AG10803 (cell line): ENCODE measurements at regions not wholly inside any gene's neighbourhood (a gene's known extent, or its start where the extent isn't known, plus 50 kb on each side); places are given as distances from the start of the nearest gene placed in this dataset.

ENCODE experiments used
- DNase-seq: peaks from one replicate; pipeline ENCODE4 v3.0.0; 2010; ENCODE audit warnings: low read depth
- H3K4me3 ChIP-seq: 2 replicates; pipeline ENCODE4 v1.5.1; 2011; ENCODE audit warnings: mild to moderate bottlenecking, low read length, control low read depth
- CTCF ChIP-seq: conservative IDR thresholded peaks from 2 replicates; pipeline ENCODE4 v1.5.1; 2011; ENCODE audit warnings: mild to moderate bottlenecking, low read length, control low read depth, inconsistent platforms

GRCh38 chr4:106704253-106704870 is 331.8 kb downstream of the DKK2 start:
- DNase-seq, result peak; percentile 43
- no peak overlapping the region for H3K4me3 ChIP-seq
- TF ChIP-seq CTCF, result no peak

- no peak for TF ChIP-seq CTCF
- no peak for DNase-seq
- H3K4me3 ChIP-seq, result no peak overlapping the region
These were observed 331.7 kb upstream of the GIMD1 start for GRCh38 chr4:106700321-106700720.

GRCh38 chr4:106698621-106699195 is 330.1 kb upstream of the GIMD1 start:
- no peak overlapping the region for H3K4me3 ChIP-seq
- DNase-seq, result no peak
- TF ChIP-seq CTCF, result no peak

GRCh38 chr4:106695501-106696262 is 327.1 kb upstream of the GIMD1 start:
- no peak for TF ChIP-seq CTCF
- DNase-seq, result peak; percentile 38
- H3K4me3 ChIP-seq, result no peak overlapping the region

- no peak for TF ChIP-seq CTCF
- DNase-seq, result no peak
- H3K4me3 ChIP-seq, result no peak overlapping the region
These were observed 325.7 kb upstream of the GIMD1 start for GRCh38 chr4:106694232-106694631.

- no peak for DNase-seq
- no peak overlapping the region for H3K4me3 ChIP-seq
- TF ChIP-seq CTCF, result peak; percentile 34
These were observed 323.2 kb upstream of the GIMD1 start for GRCh38 chr4:106691749-106692148.

GRCh38 chr4:106690487-106690886 is 321.9 kb upstream of the GIMD1 start:
- no peak for TF ChIP-seq CTCF
- DNase-seq, result peak; percentile 58
- H3K4me3 ChIP-seq, result no peak overlapping the region
